ENCODE measurements at regions not wholly inside any gene's neighbourhood (a gene's known extent, or its start where the extent isn't known, plus 50 kb on each side); places are given as distances from the start of the nearest gene placed in this dataset.
"Not testable (repeated sequence)": the region's sequence is repeated elsewhere in the genome, so short reads cannot be mapped to it uniquely, and the experiment has no call there.

GRCh38 chr9:42344508-42344907, 161.0 kb downstream of the SPATA31A6 start:
- H3K27ac Mint-ChIP-seq; ATAC-seq (replicated peaks); H3K4me3 Mint-ChIP-seq: not testable (repeated sequence)

GRCh38 chr9:42346916-42347315, 163.5 kb downstream of the SPATA31A6 start:
- not testable (repeated sequence) for H3K9me3 Mint-ChIP-seq; H3K27me3 Mint-ChIP-seq; H3K4me3 Mint-ChIP-seq; H3K27ac Mint-ChIP-seq; H3K4me1 Mint-ChIP-seq; ATAC-seq (replicated peaks); H3K36me3 Mint-ChIP-seq (ENCODE audit: low read depth)

More at GRCh38 chr9:42344508-42344907, 161.0 kb downstream of the SPATA31A6 start:
- not testable (repeated sequence) for H3K27me3 Mint-ChIP-seq; H3K4me1 Mint-ChIP-seq; H3K9me3 Mint-ChIP-seq; H3K36me3 Mint-ChIP-seq (ENCODE audit: low read depth)

GRCh38 chr9:42349181-42349580, 165.7 kb downstream of the SPATA31A6 start:
- not testable (repeated sequence) for H3K36me3 Mint-ChIP-seq (ENCODE audit: low read depth); H3K9me3 Mint-ChIP-seq; H3K4me3 Mint-ChIP-seq; H3K4me1 Mint-ChIP-seq; H3K27me3 Mint-ChIP-seq; ATAC-seq (replicated peaks); H3K27ac Mint-ChIP-seq

- not testable (repeated sequence) for H3K9me3 Mint-ChIP-seq; H3K36me3 Mint-ChIP-seq (ENCODE audit: low read depth); H3K27me3 Mint-ChIP-seq; H3K27ac Mint-ChIP-seq; H3K4me3 Mint-ChIP-seq; H3K4me1 Mint-ChIP-seq; ATAC-seq (replicated peaks)
Observed at GRCh38 chr9:42350412-42350811, 167.0 kb downstream of the SPATA31A6 start.

- not testable (repeated sequence) for H3K27ac Mint-ChIP-seq; H3K4me1 Mint-ChIP-seq; H3K9me3 Mint-ChIP-seq; ATAC-seq (replicated peaks); H3K36me3 Mint-ChIP-seq (ENCODE audit: low read depth)
- Mint-ChIP-seq H3K4me3 (peak overlapping the region; percentile 23), H3K27me3 (peaks cover 13% of the 10 kb centered on the region)
Observed at GRCh38 chr9:42357604-42358373, 174.3 kb downstream of the SPATA31A6 start.

DNA sequence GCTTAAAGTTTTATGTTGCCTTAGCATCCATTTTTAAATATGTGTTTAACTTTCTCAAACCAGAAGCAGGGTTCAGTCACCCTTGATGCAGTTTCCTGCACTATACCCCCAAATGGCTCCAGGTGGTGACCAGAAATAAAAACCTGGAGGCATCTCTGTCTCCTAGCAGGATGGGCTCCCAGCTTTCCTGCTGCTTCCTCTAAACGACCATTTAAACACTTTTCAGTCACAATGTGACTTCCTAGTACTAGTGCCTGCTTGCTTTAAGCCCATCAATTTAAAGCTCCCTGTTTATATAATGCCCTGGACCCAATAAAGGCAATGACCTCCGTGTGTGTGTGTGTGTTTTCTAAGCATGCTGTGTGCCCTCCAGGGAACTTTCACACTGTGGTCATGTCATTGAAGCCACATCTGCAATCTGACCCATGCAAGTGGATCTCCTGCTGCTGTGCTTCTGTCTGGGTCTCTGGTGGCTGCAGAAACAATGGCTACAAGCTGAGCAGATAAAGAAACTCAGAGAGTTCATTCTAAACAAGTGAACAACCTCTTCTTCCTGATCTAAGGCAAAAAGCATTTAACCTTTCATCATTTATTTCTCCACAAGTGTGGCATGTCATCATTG, 175.3 kb downstream of the SPATA31A6 start:
- not testable (repeated sequence) for H3K9me3 Mint-ChIP-seq; H3K36me3 Mint-ChIP-seq (ENCODE audit: low read depth); H3K27ac Mint-ChIP-seq; H3K4me1 Mint-ChIP-seq; ATAC-seq (replicated peaks); H3K4me3 Mint-ChIP-seq
- H3K27me3 Mint-ChIP-seq = peaks cover 13% of the 10 kb centered on the region

GRCh38 chr9:42364410-42365243, 181.2 kb downstream of the SPATA31A6 start:
- H3K27me3 Mint-ChIP-seq; H3K4me1 Mint-ChIP-seq; H3K9me3 Mint-ChIP-seq; H3K4me3 Mint-ChIP-seq; H3K36me3 Mint-ChIP-seq (ENCODE audit: low read depth); H3K27ac Mint-ChIP-seq; ATAC-seq (replicated peaks): not testable (repeated sequence)

DNA sequence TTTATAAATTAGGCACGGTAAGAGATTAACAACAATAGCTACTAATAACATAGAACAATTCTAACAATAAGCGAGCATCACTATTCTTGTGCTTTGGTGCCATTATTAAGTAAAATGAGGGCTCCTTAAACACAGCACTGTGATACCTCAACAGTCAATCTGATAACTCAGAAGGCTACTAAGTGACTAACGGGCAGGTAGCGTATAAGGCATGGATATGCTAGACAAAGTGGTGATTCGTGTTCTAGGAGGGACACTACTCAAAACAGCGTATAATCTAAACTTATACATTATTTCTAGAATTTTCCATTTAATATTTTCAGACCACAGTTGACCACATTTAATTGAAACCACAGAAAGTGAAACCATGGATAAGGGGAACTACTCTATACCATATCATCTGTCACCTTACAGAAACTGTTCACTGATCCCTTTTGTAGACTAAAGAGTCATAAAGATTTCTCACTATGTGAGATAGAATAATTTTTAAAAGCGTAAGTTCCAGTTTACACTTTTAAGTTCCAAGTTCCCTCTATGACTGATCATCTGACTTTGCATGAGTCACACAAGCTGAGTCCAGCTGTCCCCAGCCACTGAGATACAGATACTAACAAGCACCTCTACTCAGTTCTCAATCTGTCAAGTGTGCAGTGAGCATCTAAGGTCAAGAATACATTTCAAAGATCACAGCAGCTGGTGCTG, 181.9 kb downstream of the SPATA31A6 start:
- peak; percentile 76 for ATAC-seq (replicated peaks)

DNA sequence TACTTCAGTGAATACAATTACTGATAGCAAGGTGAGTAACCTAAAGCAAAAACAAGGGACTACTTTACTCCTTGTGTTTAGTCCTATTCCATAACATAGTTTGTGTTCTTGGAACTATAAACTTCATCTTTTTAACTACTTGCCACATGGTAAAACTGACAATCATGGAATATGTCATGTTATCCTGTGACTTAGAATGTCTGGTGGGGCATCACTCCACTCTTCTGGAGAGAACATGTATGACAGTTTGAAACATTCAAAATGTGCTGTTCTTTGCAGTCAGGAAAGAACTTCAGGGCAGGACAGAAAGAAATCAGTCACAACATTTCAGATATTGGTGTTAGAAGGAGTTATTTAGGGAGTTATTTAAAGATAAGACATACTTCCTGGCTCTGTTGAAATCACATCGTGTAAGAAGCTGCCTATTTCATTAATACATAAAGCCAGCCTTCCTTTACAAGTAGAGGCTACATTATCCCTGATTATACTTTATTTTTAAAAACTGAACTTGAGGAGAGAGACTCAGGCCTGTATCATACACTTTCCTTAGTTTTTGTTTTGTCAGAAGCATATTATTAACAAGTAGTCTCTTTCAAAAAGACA, 184.9 kb downstream of the SPATA31A6 start:
- not testable (repeated sequence) for H3K27me3 Mint-ChIP-seq; H3K9me3 Mint-ChIP-seq; H3K27ac Mint-ChIP-seq; H3K36me3 Mint-ChIP-seq (ENCODE audit: low read depth); ATAC-seq (replicated peaks); H3K4me3 Mint-ChIP-seq; H3K4me1 Mint-ChIP-seq

More for the DNA sequence above, 181.9 kb downstream of the SPATA31A6 start:
- H3K4me3 Mint-ChIP-seq; H3K27me3 Mint-ChIP-seq; H3K36me3 Mint-ChIP-seq (ENCODE audit: low read depth); H3K27ac Mint-ChIP-seq; H3K9me3 Mint-ChIP-seq; H3K4me1 Mint-ChIP-seq: not testable (repeated sequence)

GRCh38 chr9:42370172-42370571, 186.7 kb downstream of the SPATA31A6 start:
- H3K36me3 Mint-ChIP-seq (ENCODE audit: low read depth); ATAC-seq (replicated peaks); H3K9me3 Mint-ChIP-seq; H3K4me3 Mint-ChIP-seq; H3K27ac Mint-ChIP-seq; H3K27me3 Mint-ChIP-seq; H3K4me1 Mint-ChIP-seq: not testable (repeated sequence)

- H3K9me3 Mint-ChIP-seq; H3K27me3 Mint-ChIP-seq; H3K4me1 Mint-ChIP-seq; H3K27ac Mint-ChIP-seq; H3K36me3 Mint-ChIP-seq (ENCODE audit: low read depth); H3K4me3 Mint-ChIP-seq; ATAC-seq (replicated peaks): not testable (repeated sequence)
Observed at GRCh38 chr9:42371417-42371816, 188.0 kb downstream of the SPATA31A6 start.

- not testable (repeated sequence) for H3K27ac Mint-ChIP-seq; H3K27me3 Mint-ChIP-seq; ATAC-seq (replicated peaks); H3K4me1 Mint-ChIP-seq; H3K4me3 Mint-ChIP-seq; H3K36me3 Mint-ChIP-seq (ENCODE audit: low read depth); H3K9me3 Mint-ChIP-seq
Observed at GRCh38 chr9:42377530-42378417, 194.3 kb downstream of the SPATA31A6 start.

DNA sequence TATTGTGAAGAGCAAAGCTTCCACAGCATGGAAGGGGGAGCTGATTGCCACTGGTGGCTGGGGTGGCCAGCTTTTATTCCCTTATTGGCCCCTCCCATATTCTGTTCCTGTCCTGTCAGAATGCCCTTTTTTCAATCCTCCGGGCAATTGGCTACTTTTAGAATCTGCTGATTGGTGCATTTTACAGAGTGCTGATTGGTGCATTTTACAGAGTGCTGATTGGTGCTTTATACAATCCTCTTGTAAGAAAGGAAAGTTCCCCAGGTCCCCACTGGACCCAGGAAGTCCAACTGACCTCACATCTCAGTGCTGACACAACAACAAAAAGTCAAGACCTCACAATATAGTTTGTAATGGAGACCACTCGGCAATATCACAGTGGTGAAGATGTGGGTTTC, 195.0 kb downstream of the SPATA31A6 start:
- Mint-ChIP-seq H3K36me3 (ENCODE audit: low read depth) (no peaks in the 10 kb centered on the region), H3K4me1 (no peaks in the 10 kb centered on the region), H3K4me3 (no peak overlapping the region), H3K27ac (no peak overlapping the region), H3K27me3 (no peaks in the 10 kb centered on the region), H3K9me3 (peaks cover 9% of the 10 kb centered on the region)
- no peak for ATAC-seq (replicated peaks)
